Small intestine (tissue), 7 donors: ENCODE measurements at regions not wholly inside any gene's neighbourhood (a gene's known extent, or its start where the extent isn't known, plus 50 kb on each side); places are given as distances from the start of the nearest gene placed in this dataset.
A peak's percentile ranks its signal among the peaks of the same experiment; 100 is the strongest.

ENCODE experiments used
- DNase-seq, 2 donors: peaks; one replicate each; pipeline versions ENCODE4 v3.0.0 to v3.0.0-alpha.2; 2013
- FAIRE-seq: peaks from 2 replicates; lab custom pipeline; 2012; peaks lifted over from hg19 to GRCh38; lab: Jason Lieb, UNC
- H3K27ac ChIP-seq, 3 donors: one replicate each; pipeline ENCODE4 v1.5.1; 2013; ENCODE audit warnings: low read length in 2 of 3, mild to moderate bottlenecking in 2 of 3, control low read depth in 1 of 3, inconsistent platforms in 1 of 3, low read depth in 1 of 3, moderate library complexity in 1 of 3
- H3K27me3 ChIP-seq, 3 donors: one replicate each; pipeline ENCODE4 v1.6.1; 2013; ENCODE audit warnings: low read length in 3 of 3, inconsistent platforms in 1 of 3; ENCODE audit not compliant: control insufficient read depth in 3 of 3, insufficient read depth in 3 of 3
- H3K36me3 ChIP-seq, 3 donors: one replicate each; pipeline ENCODE4 v1.6.1; 2013; ENCODE audit warnings: low read length in 3 of 3, inconsistent platforms in 1 of 3, low read depth in 1 of 3, mild to moderate bottlenecking in 1 of 3, moderate library complexity in 1 of 3; ENCODE audit not compliant: control insufficient read depth in 3 of 3, insufficient read depth in 2 of 3
- H3K4me1 ChIP-seq, 3 donors: one replicate each; pipeline ENCODE4 v1.6.1; 2013; ENCODE audit warnings: low read length in 2 of 3, inconsistent platforms in 1 of 3, low read depth in 1 of 3, mild to moderate bottlenecking in 1 of 3, moderate library complexity in 1 of 3; ENCODE audit not compliant: control insufficient read depth in 3 of 3, insufficient read depth in 2 of 3
- H3K4me3 ChIP-seq, 3 donors: one replicate each; pipeline ENCODE4 v1.5.1; 2013; ENCODE audit warnings: low read length in 3 of 3, control low read depth in 1 of 3, inconsistent platforms in 1 of 3, low read depth in 1 of 3, mild to moderate bottlenecking in 1 of 3, moderate library complexity in 1 of 3
- H3K9me3 ChIP-seq, 2 donors: one replicate each; pipeline ENCODE4 v1.6.1; 2013; ENCODE audit warnings: low read depth in 1 of 2, low read length in 1 of 2; ENCODE audit not compliant: control insufficient read depth in 2 of 2, insufficient read depth in 1 of 2
- WGBS, 3 donors: extraction: QIAGEN DNeasy Blood & Tissue Kit; methylation state at CpG; one replicate each; pipeline ENCODE4 v1.1.7; 2013; 5-methylcytosine and 5-hydroxymethylcytosine counted together
- donor health status: healthy with polysubstance abuse.
- donor health status: control.
- donor health status: control.
- donor health status: Bipolar disorder and iron deficiency.
- donor health status: healthy.

- H3K27me3 ChIP-seq, result no peaks in the 10 kb centered on the region
- FAIRE-seq (no peak), DNase-seq (no peak)
- H3K4me3 ChIP-seq, result no peak overlapping the region
- no peaks in the 10 kb centered on the region for H3K36me3 ChIP-seq
- no peak overlapping the region for H3K27ac ChIP-seq
- no peaks in the 10 kb centered on the region for H3K9me3 ChIP-seq
- H3K4me1 ChIP-seq, result peaks cover 0 to 5% (median 0%) of the 10 kb centered on the region in 3 donors
- WGBS, 3 donors, result 66 to 74% (median 69%) methylated on average over 8 of the region's 8 CpGs
Observed at GRCh38 chr13:29908416-29909080, 58.1 kb upstream of the UBL3 start.

- no peaks in the 10 kb centered on the region for H3K9me3 ChIP-seq
- no peaks in the 10 kb centered on the region for H3K36me3 ChIP-seq
- H3K27me3 ChIP-seq, result no peaks in the 10 kb centered on the region
- H3K4me3 ChIP-seq, result no peak overlapping the region
- H3K4me1 ChIP-seq, result peaks cover 0 to 5% (median 4%) of the 10 kb centered on the region in 3 donors
- FAIRE-seq (no peak), DNase-seq (no peak)
- 81 to 87% (median 87%) methylated on average over 8 of the region's 8 CpGs for WGBS, 3 donors
- H3K27ac ChIP-seq, result no peak overlapping the region
Observed at GRCh38 chr13:29907670-29908069, 57.3 kb upstream of the UBL3 start.

GRCh38 chr13:29906432-29907011 is 56.1 kb upstream of the UBL3 start:
- H3K27ac ChIP-seq, result no peak overlapping the region
- WGBS, 3 donors, result 73 to 88% (median 81%) methylated on average over 6 of the region's 6 CpGs
- H3K27me3 ChIP-seq, result no peaks in the 10 kb centered on the region
- H3K4me1 ChIP-seq, result peaks cover 2 to 9% (median 8%) of the 10 kb centered on the region in 3 donors
- FAIRE-seq (no peak), DNase-seq (no peak)
- no peak overlapping the region for H3K4me3 ChIP-seq
- H3K9me3 ChIP-seq, result no peaks in the 10 kb centered on the region
- H3K36me3 ChIP-seq, result no peaks in the 10 kb centered on the region

GRCh38 chr13:29905845-29906244 is 55.4 kb upstream of the UBL3 start:
- H3K36me3 ChIP-seq, result no peaks in the 10 kb centered on the region
- DNase-seq (peak; percentile 76 to 82), FAIRE-seq (no peak)
- H3K4me3 ChIP-seq, result no peak overlapping the region
- H3K27me3 ChIP-seq, result no peaks in the 10 kb centered on the region
- H3K9me3 ChIP-seq, result no peaks in the 10 kb centered on the region
- WGBS, 3 donors, result 38 to 62% (median 53%) methylated on average over 3 of the region's 3 CpGs
- peak overlapping the region in 1 of 3 donors; percentile 74 for H3K27ac ChIP-seq
- H3K4me1 ChIP-seq, result peaks cover 3 to 9% (median 8%) of the 10 kb centered on the region in 3 donors

GRCh38 chr13:29903996-29904395 is 53.6 kb upstream of the UBL3 start:
- H3K4me3 ChIP-seq, result no peak overlapping the region
- 88 to 91% (median 90%) methylated on average over 4 of the region's 4 CpGs for WGBS, 3 donors

GRCh38 chr13:29903543-29903942 is 53.1 kb upstream of the UBL3 start:
- no peaks in the 10 kb centered on the region for H3K36me3 ChIP-seq
- 45 to 69% (median 65%) methylated on average over 3 of the region's 3 CpGs for WGBS, 3 donors
- H3K4me1 ChIP-seq, result peaks cover 3 to 9% (median 8%) of the 10 kb centered on the region in 3 donors
- no peaks in the 10 kb centered on the region for H3K27me3 ChIP-seq
- no peak for DNase-seq
- no peak for FAIRE-seq
- H3K9me3 ChIP-seq, result no peaks in the 10 kb centered on the region
- no peak overlapping the region for H3K27ac ChIP-seq
- no peak overlapping the region for H3K4me3 ChIP-seq

More at GRCh38 chr13:29903996-29904395, 53.6 kb upstream of the UBL3 start:
- Histone ChIP-seq H3K9me3 (no peaks in the 10 kb centered on the region), H3K4me1 (peaks cover 3 to 9% (median 8%) of the 10 kb centered on the region in 3 donors), H3K27me3 (no peaks in the 10 kb centered on the region), H3K27ac (no peak overlapping the region), H3K36me3 (no peaks in the 10 kb centered on the region)
- DNase-seq (no peak), FAIRE-seq (no peak)

GRCh38 chr13:29902632-29903305 is 52.4 kb upstream of the UBL3 start:
- Histone ChIP-seq H3K4me1 (peaks cover 3 to 9% (median 8%) of the 10 kb centered on the region in 3 donors), H3K27me3 (no peaks in the 10 kb centered on the region), H3K4me3 (no peak overlapping the region), H3K36me3 (no peaks in the 10 kb centered on the region), H3K27ac (peak overlapping the region in 1 of 3 donors; percentile 42), H3K9me3 (no peaks in the 10 kb centered on the region)
- FAIRE-seq, result no peak
- WGBS, 3 donors, result 35 to 37% (median 37%) methylated on average over 4 of the region's 4 CpGs
- no peak for DNase-seq

GRCh38 chr13:29901710-29902631 is 51.6 kb upstream of the UBL3 start:
- FAIRE-seq, result no peak
- no peaks in the 10 kb centered on the region for H3K9me3 ChIP-seq
- H3K4me3 ChIP-seq, result no peak overlapping the region
- peak in 1 of 2 donors; percentile 94 for DNase-seq
- no peaks in the 10 kb centered on the region for H3K36me3 ChIP-seq
- H3K27me3 ChIP-seq, result no peaks in the 10 kb centered on the region
- H3K4me1 ChIP-seq, result peaks cover 3 to 9% (median 8%) of the 10 kb centered on the region in 3 donors
- 19 to 41% (median 25%) methylated on average over 11 of the region's 11 CpGs for WGBS, 3 donors
- peak overlapping the region in 1 of 3 donors; percentile 42 for H3K27ac ChIP-seq
